ENCODE measurements at regions not wholly inside any gene's neighbourhood (a gene's known extent, or its start where the extent isn't known, plus 50 kb on each side); places are given as distances from the start of the nearest gene placed in this dataset.

- POLR2A ChIA-PET: no interaction called here
- Histone ChIP-seq H3K4me1 (ENCODE audit: insufficient read depth, low read length, poor library complexity, severe bottlenecking) (no peaks in the 10 kb centered on the region), H3K9me2 (ENCODE audit: insufficient read depth, low read length) (0 out of 2 replicates have a peak, but pooled peaks cover 2% of the 10 kb centered on the region), H3K4me2 (ENCODE audit: low read length) (no peak overlapping the region), H3K27ac (ENCODE audit: low read depth, low read length, poor library complexity, severe bottlenecking) (no peak overlapping the region), H3K79me2 (ENCODE audit: insufficient read depth, low read depth, low read length) (no peaks in the 10 kb centered on the region), H4K20me1 (ENCODE audit: insufficient read depth, low read length) (no peaks in the 10 kb centered on the region), H3K4me3 (ENCODE audit: low read depth, low read length, poor library complexity, severe bottlenecking) (no peak overlapping the region), H2AFZ (ENCODE audit: low read length) (no peak overlapping the region), H3K36me3 (ENCODE audit: insufficient read depth, low read length) (no peaks in the 10 kb centered on the region), H3K9me3 (ENCODE audit: low read length) (no peaks in the 10 kb centered on the region)
- no peak for DNase-seq (ENCODE audit: low spot score)
- intact Hi-C loops (cut with micrococcal nuclease; ENCODE audit: unreplicated experiment): no loop called here
- TF ChIP-seq EZH2phosphoT487 (IDR thresholded peaks at IDR 0.05; ENCODE audit: borderline replicate concordance, low read depth, low read length): no peak
- TF ChIP-seq, protein P1, sequence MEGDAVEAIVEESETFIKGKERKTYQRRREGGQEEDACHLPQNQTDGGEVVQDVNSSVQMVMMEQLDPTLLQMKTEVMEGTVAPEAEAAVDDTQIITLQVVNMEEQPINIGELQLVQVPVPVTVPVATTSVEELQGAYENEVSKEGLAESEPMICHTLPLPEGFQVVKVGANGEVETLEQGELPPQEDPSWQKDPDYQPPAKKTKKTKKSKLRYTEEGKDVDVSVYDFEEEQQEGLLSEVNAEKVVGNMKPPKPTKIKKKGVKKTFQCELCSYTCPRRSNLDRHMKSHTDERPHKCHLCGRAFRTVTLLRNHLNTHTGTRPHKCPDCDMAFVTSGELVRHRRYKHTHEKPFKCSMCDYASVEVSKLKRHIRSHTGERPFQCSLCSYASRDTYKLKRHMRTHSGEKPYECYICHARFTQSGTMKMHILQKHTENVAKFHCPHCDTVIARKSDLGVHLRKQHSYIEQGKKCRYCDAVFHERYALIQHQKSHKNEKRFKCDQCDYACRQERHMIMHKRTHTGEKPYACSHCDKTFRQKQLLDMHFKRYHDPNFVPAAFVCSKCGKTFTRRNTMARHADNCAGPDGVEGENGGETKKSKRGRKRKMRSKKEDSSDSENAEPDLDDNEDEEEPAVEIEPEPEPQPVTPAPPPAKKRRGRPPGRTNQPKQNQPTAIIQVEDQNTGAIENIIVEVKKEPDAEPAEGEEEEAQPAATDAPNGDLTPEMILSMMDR (conservative IDR thresholded peaks at IDR 0.05; ENCODE audit: low read length): no peak
- BruUV-seq (replicated peaks): no TSS peak
- CTCF ChIA-PET (ENCODE audit: unreplicated experiment): no interaction called here
Observed at GRCh38 chr2:167381349-167381748, 493.1 kb downstream of the XIRP2 start.

- Histone ChIP-seq H3K27ac (ENCODE audit: low read depth, low read length, poor library complexity, severe bottlenecking) (no peak overlapping the region), H3K9me2 (ENCODE audit: insufficient read depth, low read length) (0 out of 2 replicates have a peak, but pooled peaks cover 2% of the 10 kb centered on the region), H2AFZ (ENCODE audit: low read length) (no peak overlapping the region), H3K4me2 (ENCODE audit: low read length) (no peak overlapping the region), H3K79me2 (ENCODE audit: insufficient read depth, low read depth, low read length) (no peaks in the 10 kb centered on the region), H3K4me1 (ENCODE audit: insufficient read depth, low read length, poor library complexity, severe bottlenecking) (no peaks in the 10 kb centered on the region), H4K20me1 (ENCODE audit: insufficient read depth, low read length) (no peaks in the 10 kb centered on the region), H3K4me3 (ENCODE audit: low read depth, low read length, poor library complexity, severe bottlenecking) (no peak overlapping the region), H3K36me3 (ENCODE audit: insufficient read depth, low read length) (no peaks in the 10 kb centered on the region), H3K9me3 (ENCODE audit: low read length) (no peaks in the 10 kb centered on the region)
- TF ChIP-seq, protein P1 (conservative IDR thresholded peaks at IDR 0.05; ENCODE audit: low read length): no peak
- no peak for TF ChIP-seq EZH2phosphoT487 (IDR thresholded peaks at IDR 0.05; ENCODE audit: borderline replicate concordance, low read depth, low read length)
- CTCF ChIA-PET (ENCODE audit: unreplicated experiment): no interaction called here
- DNase-seq (ENCODE audit: low spot score): no peak
- no TSS peak for BruUV-seq (replicated peaks)
- intact Hi-C loops (cut with micrococcal nuclease; ENCODE audit: unreplicated experiment): no loop called here
- POLR2A ChIA-PET: interaction anchor here (0.7 kb wide), 1 partner anchor 22 kb away, joined by 3 read pairs; no protein-coding TSS in a partner anchor
Observed at GRCh38 chr2:167380555-167380954, 492.3 kb downstream of the XIRP2 start.

DNA sequence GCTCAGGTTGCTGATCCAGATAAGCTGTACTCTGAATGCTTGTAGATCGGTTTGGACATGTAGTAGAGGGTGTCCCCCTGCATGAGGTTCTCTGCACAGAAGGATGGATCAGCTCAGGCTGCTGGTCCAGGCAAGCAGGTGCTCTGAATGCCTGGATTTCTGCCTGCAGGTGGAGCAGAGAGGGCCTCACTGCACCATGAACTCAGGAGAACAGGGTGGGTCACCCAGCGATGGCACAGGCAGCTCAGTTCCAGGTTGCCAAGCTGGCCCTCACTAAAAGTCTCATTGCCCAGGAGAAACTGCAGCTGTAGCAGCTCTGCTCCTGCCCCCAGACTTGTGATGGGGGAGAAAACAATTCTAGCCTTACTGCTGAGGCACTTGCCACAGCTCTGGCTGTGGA, 491.8 kb downstream of the XIRP2 start:
- DNase-seq (ENCODE audit: low spot score): no peak
- Histone ChIP-seq H3K27ac (ENCODE audit: low read depth, low read length, poor library complexity, severe bottlenecking) (no peak overlapping the region), H2AFZ (ENCODE audit: low read length) (no peak overlapping the region), H4K20me1 (ENCODE audit: insufficient read depth, low read length) (no peaks in the 10 kb centered on the region), H3K9me2 (ENCODE audit: insufficient read depth, low read length) (0 out of 2 replicates have a peak, but pooled peaks cover 2% of the 10 kb centered on the region), H3K4me2 (ENCODE audit: low read length) (no peak overlapping the region), H3K4me3 (ENCODE audit: low read depth, low read length, poor library complexity, severe bottlenecking) (no peak overlapping the region), H3K9me3 (ENCODE audit: low read length) (no peaks in the 10 kb centered on the region), H3K79me2 (ENCODE audit: insufficient read depth, low read depth, low read length) (no peaks in the 10 kb centered on the region), H3K4me1 (ENCODE audit: insufficient read depth, low read length, poor library complexity, severe bottlenecking) (no peaks in the 10 kb centered on the region), H3K36me3 (ENCODE audit: insufficient read depth, low read length) (no peaks in the 10 kb centered on the region)
- BruUV-seq (replicated peaks): no TSS peak
- ChIA-PET CTCF (ENCODE audit: unreplicated experiment) (no interaction called here), POLR2A (interaction anchor here (0.7 kb wide), 1 partner anchor 22 kb away, joined by 3 read pairs; no protein-coding TSS in a partner anchor)
- TF ChIP-seq, protein P1 (conservative IDR thresholded peaks at IDR 0.05; ENCODE audit: low read length): no peak
- no peak for TF ChIP-seq EZH2phosphoT487 (IDR thresholded peaks at IDR 0.05; ENCODE audit: borderline replicate concordance, low read depth, low read length)
- intact Hi-C loops (cut with micrococcal nuclease; ENCODE audit: unreplicated experiment): no loop called here
